OCI-LY1 (cell line): ENCODE measurements at regions not wholly inside any gene's neighbourhood (a gene's known extent, or its start where the extent isn't known, plus 50 kb on each side); places are given as distances from the start of the nearest gene placed in this dataset.

Source experiments
- EZH2 ChIP-seq: fragments of 200-600 bp; sonication (generic), shearing (Covaris generic); IDR thresholded peaks from 2 replicates; pipeline ENCODE4 v1.8.0; 2017; ENCODE audit warnings: borderline replicate concordance, mixed run types, mild to moderate bottlenecking, antibody characterized with exemption, low read length, moderate library complexity, mixed read lengths
- TF ChIP-seq, protein P1 (sequence below): fragments of 200-600 bp; sonication (generic), shearing (Covaris generic); IDR thresholded peaks from 2 replicates; pipeline ENCODE4 v1.5.1; 2017; ENCODE audit warnings: mild to moderate bottlenecking, antibody characterized with exemption, low read length, moderate library complexity, mixed read lengths

DNA sequence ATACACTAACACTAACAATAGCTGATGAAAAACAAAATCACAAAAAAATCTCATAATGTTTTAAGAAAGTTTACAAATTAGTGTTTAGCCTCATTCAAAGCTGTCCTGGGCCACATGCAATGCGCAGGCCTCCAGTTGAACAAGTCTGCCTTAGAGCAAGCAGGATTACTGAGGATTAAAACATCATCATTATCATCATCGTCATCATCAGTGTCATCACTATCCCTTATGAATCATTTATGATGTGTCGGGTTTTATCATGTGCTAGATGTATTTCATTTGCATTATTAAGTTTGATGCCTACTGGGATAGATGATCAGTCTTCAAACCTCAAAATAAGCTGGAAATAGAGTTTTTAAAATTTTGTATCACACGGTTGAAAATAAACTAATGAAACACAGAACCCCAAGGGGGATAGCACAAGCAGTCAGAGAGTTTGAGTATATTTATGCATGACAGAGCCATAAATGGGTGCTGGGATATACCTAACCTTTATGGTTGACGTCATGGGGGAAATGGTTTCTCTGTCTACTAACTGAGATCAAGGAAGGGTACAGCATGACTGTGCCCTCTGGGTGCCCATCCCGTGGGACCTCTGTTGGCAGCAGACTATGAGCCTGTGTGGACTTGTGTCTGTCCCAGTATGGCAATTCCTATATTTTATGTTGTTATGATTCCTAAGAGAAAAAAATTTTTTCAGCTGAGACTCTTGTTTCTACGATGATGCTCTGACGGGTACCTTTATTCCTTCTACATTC, 150.3 kb upstream of the ADRA1B start:
- TF ChIP-seq, protein P1, sequence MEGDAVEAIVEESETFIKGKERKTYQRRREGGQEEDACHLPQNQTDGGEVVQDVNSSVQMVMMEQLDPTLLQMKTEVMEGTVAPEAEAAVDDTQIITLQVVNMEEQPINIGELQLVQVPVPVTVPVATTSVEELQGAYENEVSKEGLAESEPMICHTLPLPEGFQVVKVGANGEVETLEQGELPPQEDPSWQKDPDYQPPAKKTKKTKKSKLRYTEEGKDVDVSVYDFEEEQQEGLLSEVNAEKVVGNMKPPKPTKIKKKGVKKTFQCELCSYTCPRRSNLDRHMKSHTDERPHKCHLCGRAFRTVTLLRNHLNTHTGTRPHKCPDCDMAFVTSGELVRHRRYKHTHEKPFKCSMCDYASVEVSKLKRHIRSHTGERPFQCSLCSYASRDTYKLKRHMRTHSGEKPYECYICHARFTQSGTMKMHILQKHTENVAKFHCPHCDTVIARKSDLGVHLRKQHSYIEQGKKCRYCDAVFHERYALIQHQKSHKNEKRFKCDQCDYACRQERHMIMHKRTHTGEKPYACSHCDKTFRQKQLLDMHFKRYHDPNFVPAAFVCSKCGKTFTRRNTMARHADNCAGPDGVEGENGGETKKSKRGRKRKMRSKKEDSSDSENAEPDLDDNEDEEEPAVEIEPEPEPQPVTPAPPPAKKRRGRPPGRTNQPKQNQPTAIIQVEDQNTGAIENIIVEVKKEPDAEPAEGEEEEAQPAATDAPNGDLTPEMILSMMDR: no peak
- TF ChIP-seq EZH2: no peak
